ENCODE measurements at regions not wholly inside any gene's neighbourhood (a gene's known extent, or its start where the extent isn't known, plus 50 kb on each side); places are given as distances from the start of the nearest gene placed in this dataset.

GRCh38 chrX:97691901-97692455, 808.3 kb downstream of the RPA4 start:
- no peak overlapping the region for H3K4me3 ChIP-seq (ENCODE audit: low read depth in 2 of 2, low read length in 2 of 2)
- ChIA-PET CTCF (no interaction called here), POLR2A (no interaction called here)
- no peak overlapping the region for H3K27ac ChIP-seq (ENCODE audit: low read length)
- no peaks in the 10 kb centered on the region for H3K36me3 ChIP-seq (ENCODE audit: control insufficient read depth, insufficient read depth, low read length)
- TF ChIP-seq TCF7L2 (IDR thresholded peaks at IDR 0.05; ENCODE audit: low read depth, low read length) (no peak), SIN3A (IDR thresholded peaks at IDR 0.05; ENCODE audit: borderline replicate concordance, insufficient read depth, low read depth, low read length) (no peak), CTCF (IDR thresholded peaks at IDR 0.05) (no peak), POLR2AphosphoS5 (IDR thresholded peaks at IDR 0.05; ENCODE audit: low read depth, low read length) (no peak)
- TF ChIP-seq, protein P1, sequence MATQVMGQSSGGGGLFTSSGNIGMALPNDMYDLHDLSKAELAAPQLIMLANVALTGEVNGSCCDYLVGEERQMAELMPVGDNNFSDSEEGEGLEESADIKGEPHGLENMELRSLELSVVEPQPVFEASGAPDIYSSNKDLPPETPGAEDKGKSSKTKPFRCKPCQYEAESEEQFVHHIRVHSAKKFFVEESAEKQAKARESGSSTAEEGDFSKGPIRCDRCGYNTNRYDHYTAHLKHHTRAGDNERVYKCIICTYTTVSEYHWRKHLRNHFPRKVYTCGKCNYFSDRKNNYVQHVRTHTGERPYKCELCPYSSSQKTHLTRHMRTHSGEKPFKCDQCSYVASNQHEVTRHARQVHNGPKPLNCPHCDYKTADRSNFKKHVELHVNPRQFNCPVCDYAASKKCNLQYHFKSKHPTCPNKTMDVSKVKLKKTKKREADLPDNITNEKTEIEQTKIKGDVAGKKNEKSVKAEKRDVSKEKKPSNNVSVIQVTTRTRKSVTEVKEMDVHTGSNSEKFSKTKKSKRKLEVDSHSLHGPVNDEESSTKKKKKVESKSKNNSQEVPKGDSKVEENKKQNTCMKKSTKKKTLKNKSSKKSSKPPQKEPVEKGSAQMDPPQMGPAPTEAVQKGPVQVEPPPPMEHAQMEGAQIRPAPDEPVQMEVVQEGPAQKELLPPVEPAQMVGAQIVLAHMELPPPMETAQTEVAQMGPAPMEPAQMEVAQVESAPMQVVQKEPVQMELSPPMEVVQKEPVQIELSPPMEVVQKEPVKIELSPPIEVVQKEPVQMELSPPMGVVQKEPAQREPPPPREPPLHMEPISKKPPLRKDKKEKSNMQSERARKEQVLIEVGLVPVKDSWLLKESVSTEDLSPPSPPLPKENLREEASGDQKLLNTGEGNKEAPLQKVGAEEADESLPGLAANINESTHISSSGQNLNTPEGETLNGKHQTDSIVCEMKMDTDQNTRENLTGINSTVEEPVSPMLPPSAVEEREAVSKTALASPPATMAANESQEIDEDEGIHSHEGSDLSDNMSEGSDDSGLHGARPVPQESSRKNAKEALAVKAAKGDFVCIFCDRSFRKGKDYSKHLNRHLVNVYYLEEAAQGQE (IDR thresholded peaks at IDR 0.05; ENCODE audit: insufficient read depth in 1 of 2, low read depth in 2 of 2, low read length in 1 of 2): no peak
- H3K4me1 ChIP-seq (ENCODE audit: control insufficient read depth, insufficient read depth, low read length): no peaks in the 10 kb centered on the region
- no peaks in the 10 kb centered on the region for H3K27me3 ChIP-seq (ENCODE audit: control insufficient read depth, insufficient read depth, low read length)
- intact Hi-C loops (cut with micrococcal nuclease; ENCODE audit: unreplicated experiment) (no loop called here), in situ Hi-C loops (cut with HindIII; ENCODE audit: low pct_unique_long_range_greater_than_20kb, low sequenced_read_pairs) (no loop called here)
- BruUV-seq (replicated peaks): no TSS peak
- no peak for DNase-seq (ENCODE audit: low read depth, low spot score)
- H3K9me3 ChIP-seq (ENCODE audit: control insufficient read depth, insufficient read depth, low read depth, low read length): no peaks in the 10 kb centered on the region
- ATAC-seq: no peak

GRCh38 chrX:97692575-97692974, 808.9 kb downstream of the RPA4 start:
- POLR2A ChIA-PET: interaction anchor here (0.6 kb wide), 1 partner anchor 1318 kb away, joined by 25 read pairs; no protein-coding TSS in a partner anchor
- no TSS peak for BruUV-seq (replicated peaks)
- in situ Hi-C loops (cut with HindIII; ENCODE audit: low pct_unique_long_range_greater_than_20kb, low sequenced_read_pairs): no loop called here

More at GRCh38 chrX:97692575-97692974, 808.9 kb downstream of the RPA4 start:
- no peak for ATAC-seq
- H3K27me3 ChIP-seq (ENCODE audit: control insufficient read depth, insufficient read depth, low read length): no peaks in the 10 kb centered on the region
- H3K36me3 ChIP-seq (ENCODE audit: control insufficient read depth, insufficient read depth, low read length): no peaks in the 10 kb centered on the region
- H3K9me3 ChIP-seq (ENCODE audit: control insufficient read depth, insufficient read depth, low read depth, low read length): no peaks in the 10 kb centered on the region
- intact Hi-C loops (cut with micrococcal nuclease; ENCODE audit: unreplicated experiment): no loop called here
- CTCF ChIA-PET: no interaction called here
- no peak for DNase-seq (ENCODE audit: low read depth, low spot score)
- no peaks in the 10 kb centered on the region for H3K4me1 ChIP-seq (ENCODE audit: control insufficient read depth, insufficient read depth, low read length)
- H3K4me3 ChIP-seq (ENCODE audit: low read depth in 2 of 2, low read length in 2 of 2): no peak overlapping the region
- no peak overlapping the region for H3K27ac ChIP-seq (ENCODE audit: low read length)
- TF ChIP-seq CTCF (IDR thresholded peaks at IDR 0.05) (no peak), SIN3A (IDR thresholded peaks at IDR 0.05; ENCODE audit: borderline replicate concordance, insufficient read depth, low read depth, low read length) (no peak), TCF7L2 (IDR thresholded peaks at IDR 0.05; ENCODE audit: low read depth, low read length) (no peak), POLR2AphosphoS5 (IDR thresholded peaks at IDR 0.05; ENCODE audit: low read depth, low read length) (no peak)
- TF ChIP-seq, protein P1 (IDR thresholded peaks at IDR 0.05; ENCODE audit: insufficient read depth in 1 of 2, low read depth in 2 of 2, low read length in 1 of 2): no peak
